ENCODE measurements at regions not wholly inside any gene's neighbourhood (a gene's known extent, or its start where the extent isn't known, plus 50 kb on each side); places are given as distances from the start of the nearest gene placed in this dataset.

GRCh38 chr13:63512095-63512494 is 2096.4 kb upstream of the PCDH20 start:
- Histone ChIP-seq H2AK9ac (replicated peaks; ENCODE audit: low read depth, low read length, poor library complexity) (no peak overlapping the region), H3K4ac (ENCODE audit: low read depth, low read length) (no peak overlapping the region), H3K9me3 (ENCODE audit: control insufficient read depth, insufficient read depth, low read length) (no peaks in the 10 kb centered on the region), H3K9me1 (ENCODE audit: insufficient read depth, low read length) (no peaks in the 10 kb centered on the region), H4K8ac (ENCODE audit: low read depth in 2 of 2, low read length in 2 of 2) (no peak overlapping the region), H3K9ac (ENCODE audit: low read depth, low read length) (no peak overlapping the region), H2BK20ac (ENCODE audit: low read depth, low read length) (no peak overlapping the region), H3K4me2 (ENCODE audit: low read depth, low read length) (no peak overlapping the region), H3K56ac (ENCODE audit: extremely low read depth, insufficient read depth, low read length) (no peak overlapping the region), H2BK120ac (ENCODE audit: low read depth, low read length) (no peak overlapping the region), H2AFZ (replicated peaks; ENCODE audit: low read length, poor library complexity) (peak overlapping the region; percentile 63), H4K5ac (ENCODE audit: low read depth, low read length) (no peak overlapping the region), H4K20me1 (ENCODE audit: insufficient read depth, low read length) (no peaks in the 10 kb centered on the region), H2BK5ac (ENCODE audit: low read depth, low read length, poor library complexity, severe bottlenecking) (no peak overlapping the region), H3K23ac (ENCODE audit: low read depth, low read length) (no peak overlapping the region), H4K91ac (ENCODE audit: insufficient read depth, low read depth, low read length) (no peak overlapping the region), H3K4me3 (ENCODE audit: insufficient read depth, low read depth, low read length) (no peak overlapping the region), H3K4me1 (ENCODE audit: control insufficient read depth, insufficient read depth, low read length) (no peaks in the 10 kb centered on the region), H3K14ac (replicated peaks; ENCODE audit: low read depth, low read length) (no peak overlapping the region), H2BK15ac (ENCODE audit: low read depth, low read length) (no peak overlapping the region), H3K27me3 (ENCODE audit: control insufficient read depth, insufficient read depth, low read length) (no peaks in the 10 kb centered on the region), H3K27ac (ENCODE audit: insufficient read depth, low read length) (no peak overlapping the region), H3K36me3 (ENCODE audit: control insufficient read depth, insufficient read depth, low read length) (no peaks in the 10 kb centered on the region), H3K18ac (ENCODE audit: low read depth, low read length) (no peak overlapping the region), H3K79me1 (ENCODE audit: low read depth in 1 of 2, low read length in 2 of 2) (no peaks in the 10 kb centered on the region), H2AK5ac (ENCODE audit: low read depth, low read length) (no peak overlapping the region)
- WGBS, 2 experiments (ENCODE audit: extremely low coverage in 2 of 2, insufficient read length in 1 of 2) = no CpG with 5 or more reads among the region's 8 CpGs
- ATAC-seq (ENCODE audit: low read depth) = no peak
- BruUV-seq (replicated peaks) = no TSS peak
- ChIA-PET POLR2A (ENCODE audit: unreplicated experiment) (no interaction called here), CTCF (no interaction called here)
- intact Hi-C loops (cut with micrococcal nuclease) = no loop called here
- in situ Hi-C loops (cut with MboI; ENCODE audit: low sequenced_read_pairs) = no loop called here
- dilution Hi-C loops (cut with HindIII; ENCODE audit: low sequenced_read_pairs, unreplicated experiment) = no loop called here
- TF ChIP-seq RCOR1 (IDR thresholded peaks at IDR 0.05; ENCODE audit: insufficient replicate concordance, low read length) (no peak), RAD21 (IDR thresholded peaks at IDR 0.05; ENCODE audit: low read length) (no peak), CHD1 (IDR thresholded peaks at IDR 0.05; ENCODE audit: low read depth, low read length) (no peak), SMC3 (IDR thresholded peaks at IDR 0.05; ENCODE audit: low read depth, low read length) (no peak), FOS (IDR thresholded peaks at IDR 0.05; ENCODE audit: low read depth, low read length) (no peak), CEBPB (IDR thresholded peaks at IDR 0.05; ENCODE audit: low read depth, low read length) (no peak), MXI1 (IDR thresholded peaks at IDR 0.05; ENCODE audit: borderline replicate concordance, low read depth, low read length) (no peak)
- no peak for DNase-seq
